HepG2 (cell line): ENCODE measurements at regions not wholly inside any gene's neighbourhood (a gene's known extent, or its start where the extent isn't known, plus 50 kb on each side); places are given as distances from the start of the nearest gene placed in this dataset.

Source experiments
- CENPT ChIP-seq: sonication (generic); formaldehyde crosslinking; IDR thresholded peaks from 2 replicates; pipeline ENCODE4 v1.8.0; 2022; ENCODE audit warnings: low read depth, mild to moderate bottlenecking, moderate library complexity, missing genetic modification reagents
- FOXO1 ChIP-seq: sonication (generic); formaldehyde crosslinking; IDR thresholded peaks from 2 replicates; pipeline ENCODE4 v1.4.0; 2020; ENCODE audit warnings: missing genetic modification reagents
- GATAD2A ChIP-seq: IDR thresholded peaks from 2 replicates; pipeline ENCODE4 v1.6.1; 2016
- GTF2F1 ChIP-seq: fragments of 150-350 bp; IDR thresholded peaks from 2 replicates; pipeline ENCODE4 v1.6.1; 2014; ENCODE audit warnings: low read length
- MED13 ChIP-seq: sonication (generic); formaldehyde crosslinking; IDR thresholded peaks from 2 replicates; pipeline ENCODE4 v1.5.0; 2020; ENCODE audit warnings: missing genetic modification reagents
- MIER3 ChIP-seq: IDR thresholded peaks from 2 replicates; pipeline ENCODE4 v1.6.1; 2016; ENCODE audit warnings: missing compliant biosample characterization, borderline replicate concordance
- MYC ChIP-seq: sonication (generic); formaldehyde crosslinking; IDR thresholded peaks from 2 replicates; pipeline ENCODE4 v1.9.0; 2021; ENCODE audit warnings: missing genetic modification reagents, borderline replicate concordance
- NFIB ChIP-seq: sonication (generic); formaldehyde crosslinking; IDR thresholded peaks from 2 replicates; pipeline ENCODE4 v1.9.0; 2021; ENCODE audit warnings: missing genetic modification reagents, mild to moderate bottlenecking, borderline replicate concordance
- PHF21A ChIP-seq: sonication (generic); formaldehyde crosslinking; IDR thresholded peaks from 2 replicates; pipeline ENCODE4 v1.5.0; 2020; ENCODE audit warnings: mild to moderate bottlenecking, missing genetic modification reagents
- SRF ChIP-seq: IDR thresholded peaks from 2 replicates; pipeline ENCODE4 v1.6.1; 2011; ENCODE audit warnings: mild to moderate bottlenecking, low read depth, low read length, moderate library complexity
- TCF7L2 ChIP-seq: IDR thresholded peaks from 2 replicates; pipeline ENCODE4 v1.6.1; 2011; ENCODE audit warnings: mild to moderate bottlenecking, low read depth, low read length, moderate library complexity
- ZNF124 ChIP-seq: sonication (generic); formaldehyde crosslinking; IDR thresholded peaks from 2 replicates; pipeline ENCODE4 v1.4.0; 2020; ENCODE audit warnings: missing genetic modification reagents
- TF ChIP-seq, protein P1 (sequence below), 2 experiments: fragments of 450-650 bp in 1 of 2; sonication (generic) in 1 of 2; formaldehyde crosslinking in 1 of 2; IDR thresholded peaks; 2 replicates each; pipeline versions ENCODE4 v1.6.1 to v1.8.0; 2016 to 2022; ENCODE audit warnings: antibody characterized with exemption in 1 of 2, mild to moderate bottlenecking in 1 of 2, missing genetic modification reagents in 1 of 2
- TF ChIP-seq, protein P2 (sequence below): sonication (generic); formaldehyde crosslinking; IDR thresholded peaks from 2 replicates; pipeline ENCODE4 v1.4.0; 2020; ENCODE audit warnings: missing genetic modification reagents
- TF ChIP-seq, protein P3 (sequence below): sonication (generic); formaldehyde crosslinking; IDR thresholded peaks from 2 replicates; pipeline ENCODE4 v1.4.0; 2020; ENCODE audit warnings: missing genetic modification reagents, mild to moderate bottlenecking, borderline replicate concordance

- TF ChIP-seq, protein P1, sequence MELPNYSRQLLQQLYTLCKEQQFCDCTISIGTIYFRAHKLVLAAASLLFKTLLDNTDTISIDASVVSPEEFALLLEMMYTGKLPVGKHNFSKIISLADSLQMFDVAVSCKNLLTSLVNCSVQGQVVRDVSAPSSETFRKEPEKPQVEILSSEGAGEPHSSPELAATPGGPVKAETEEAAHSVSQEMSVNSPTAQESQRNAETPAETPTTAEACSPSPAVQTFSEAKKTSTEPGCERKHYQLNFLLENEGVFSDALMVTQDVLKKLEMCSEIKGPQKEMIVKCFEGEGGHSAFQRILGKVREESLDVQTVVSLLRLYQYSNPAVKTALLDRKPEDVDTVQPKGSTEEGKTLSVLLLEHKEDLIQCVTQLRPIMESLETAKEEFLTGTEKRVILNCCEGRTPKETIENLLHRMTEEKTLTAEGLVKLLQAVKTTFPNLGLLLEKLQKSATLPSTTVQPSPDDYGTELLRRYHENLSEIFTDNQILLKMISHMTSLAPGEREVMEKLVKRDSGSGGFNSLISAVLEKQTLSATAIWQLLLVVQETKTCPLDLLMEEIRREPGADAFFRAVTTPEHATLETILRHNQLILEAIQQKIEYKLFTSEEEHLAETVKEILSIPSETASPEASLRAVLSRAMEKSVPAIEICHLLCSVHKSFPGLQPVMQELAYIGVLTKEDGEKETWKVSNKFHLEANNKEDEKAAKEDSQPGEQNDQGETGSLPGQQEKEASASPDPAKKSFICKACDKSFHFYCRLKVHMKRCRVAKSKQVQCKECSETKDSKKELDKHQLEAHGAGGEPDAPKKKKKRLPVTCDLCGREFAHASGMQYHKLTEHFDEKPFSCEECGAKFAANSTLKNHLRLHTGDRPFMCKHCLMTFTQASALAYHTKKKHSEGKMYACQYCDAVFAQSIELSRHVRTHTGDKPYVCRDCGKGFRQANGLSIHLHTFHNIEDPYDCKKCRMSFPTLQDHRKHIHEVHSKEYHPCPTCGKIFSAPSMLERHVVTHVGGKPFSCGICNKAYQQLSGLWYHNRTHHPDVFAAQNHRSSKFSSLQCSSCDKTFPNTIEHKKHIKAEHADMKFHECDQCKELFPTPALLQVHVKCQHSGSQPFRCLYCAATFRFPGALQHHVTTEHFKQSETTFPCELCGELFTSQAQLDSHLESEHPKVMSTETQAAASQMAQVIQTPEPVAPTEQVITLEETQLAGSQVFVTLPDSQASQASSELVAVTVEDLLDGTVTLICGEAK (IDR thresholded peaks at IDR 0.05), result no peak
- TF ChIP-seq, protein P1 (CRISPR knock-in tag; IDR thresholded peaks at IDR 0.05), result no peak
- TF ChIP-seq MIER3 (CRISPR knock-in tag) (0 out of 2 replicates have a peak, but pooled peaks have one; percentile 26), PHF21A (CRISPR knock-in tag) (peak; percentile 66; the same call in 1 of the 2 replicates), MYC (CRISPR knock-in tag) (no peak), NFIB (CRISPR knock-in tag) (no peak), MED13 (peak; percentile 60; the same call in 1 of the 2 replicates), ZNF124 (0 out of 2 replicates have a peak, but pooled peaks have one; percentile 56), GATAD2A (CRISPR knock-in tag) (peak; percentile 89), SRF (no peak), CENPT (CRISPR knock-in tag) (no peak), TCF7L2 (peak; percentile 78), GTF2F1 (no peak), FOXO1 (CRISPR knock-in tag) (peak; percentile 86)
- TF ChIP-seq, protein P2, sequence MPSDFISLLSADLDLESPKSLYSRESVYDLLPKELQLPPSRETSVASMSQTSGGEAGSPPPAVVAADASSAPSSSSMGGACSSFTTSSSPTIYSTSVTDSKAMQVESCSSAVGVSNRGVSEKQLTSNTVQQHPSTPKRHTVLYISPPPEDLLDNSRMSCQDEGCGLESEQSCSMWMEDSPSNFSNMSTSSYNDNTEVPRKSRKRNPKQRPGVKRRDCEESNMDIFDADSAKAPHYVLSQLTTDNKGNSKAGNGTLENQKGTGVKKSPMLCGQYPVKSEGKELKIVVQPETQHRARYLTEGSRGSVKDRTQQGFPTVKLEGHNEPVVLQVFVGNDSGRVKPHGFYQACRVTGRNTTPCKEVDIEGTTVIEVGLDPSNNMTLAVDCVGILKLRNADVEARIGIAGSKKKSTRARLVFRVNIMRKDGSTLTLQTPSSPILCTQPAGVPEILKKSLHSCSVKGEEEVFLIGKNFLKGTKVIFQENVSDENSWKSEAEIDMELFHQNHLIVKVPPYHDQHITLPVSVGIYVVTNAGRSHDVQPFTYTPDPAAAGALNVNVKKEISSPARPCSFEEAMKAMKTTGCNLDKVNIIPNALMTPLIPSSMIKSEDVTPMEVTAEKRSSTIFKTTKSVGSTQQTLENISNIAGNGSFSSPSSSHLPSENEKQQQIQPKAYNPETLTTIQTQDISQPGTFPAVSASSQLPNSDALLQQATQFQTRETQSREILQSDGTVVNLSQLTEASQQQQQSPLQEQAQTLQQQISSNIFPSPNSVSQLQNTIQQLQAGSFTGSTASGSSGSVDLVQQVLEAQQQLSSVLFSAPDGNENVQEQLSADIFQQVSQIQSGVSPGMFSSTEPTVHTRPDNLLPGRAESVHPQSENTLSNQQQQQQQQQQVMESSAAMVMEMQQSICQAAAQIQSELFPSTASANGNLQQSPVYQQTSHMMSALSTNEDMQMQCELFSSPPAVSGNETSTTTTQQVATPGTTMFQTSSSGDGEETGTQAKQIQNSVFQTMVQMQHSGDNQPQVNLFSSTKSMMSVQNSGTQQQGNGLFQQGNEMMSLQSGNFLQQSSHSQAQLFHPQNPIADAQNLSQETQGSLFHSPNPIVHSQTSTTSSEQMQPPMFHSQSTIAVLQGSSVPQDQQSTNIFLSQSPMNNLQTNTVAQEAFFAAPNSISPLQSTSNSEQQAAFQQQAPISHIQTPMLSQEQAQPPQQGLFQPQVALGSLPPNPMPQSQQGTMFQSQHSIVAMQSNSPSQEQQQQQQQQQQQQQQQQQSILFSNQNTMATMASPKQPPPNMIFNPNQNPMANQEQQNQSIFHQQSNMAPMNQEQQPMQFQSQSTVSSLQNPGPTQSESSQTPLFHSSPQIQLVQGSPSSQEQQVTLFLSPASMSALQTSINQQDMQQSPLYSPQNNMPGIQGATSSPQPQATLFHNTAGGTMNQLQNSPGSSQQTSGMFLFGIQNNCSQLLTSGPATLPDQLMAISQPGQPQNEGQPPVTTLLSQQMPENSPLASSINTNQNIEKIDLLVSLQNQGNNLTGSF (CRISPR knock-in tag), result no peak
- TF ChIP-seq, protein P3, sequence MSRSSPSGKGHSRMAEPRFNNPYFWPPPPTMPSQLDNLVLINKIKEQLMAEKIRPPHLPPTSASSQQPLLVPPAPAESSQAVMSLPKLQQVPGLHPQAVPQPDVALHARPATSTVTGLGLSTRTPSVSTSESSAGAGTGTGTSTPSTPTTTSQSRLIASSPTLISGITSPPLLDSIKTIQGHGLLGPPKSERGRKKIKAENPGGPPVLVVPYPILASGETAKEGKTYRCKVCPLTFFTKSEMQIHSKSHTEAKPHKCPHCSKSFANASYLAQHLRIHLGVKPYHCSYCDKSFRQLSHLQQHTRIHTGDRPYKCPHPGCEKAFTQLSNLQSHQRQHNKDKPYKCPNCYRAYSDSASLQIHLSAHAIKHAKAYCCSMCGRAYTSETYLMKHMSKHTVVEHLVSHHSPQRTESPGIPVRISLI (CRISPR knock-in tag), result no peak
Observed at GRCh38 chr2:167816874-167817290, 430.5 kb downstream of the STK39 start (continued).
